Prostate gland (tissue), 2 donors: ENCODE measurements at regions not wholly inside any gene's neighbourhood (a gene's known extent, or its start where the extent isn't known, plus 50 kb on each side); places are given as distances from the start of the nearest gene placed in this dataset.

Experiments
- POLR2A ChIP-seq: fragments of 450-650 bp; IDR thresholded peaks from one replicate; pipeline ENCODE4 v1.6.1; 2016; ENCODE audit warnings: antibody characterized with exemption, mild to moderate bottlenecking
- TF ChIP-seq, protein P1 (sequence below), 4 experiments: fragments of 200-600 bp in 2 of 4; fragments of 450-650 bp in 2 of 4; sonication (generic) in 2 of 4; IDR thresholded peaks; 1 replicate in 3 of 4; 2 replicates in 1 of 4; pipeline ENCODE4 v1.5.1; 2016 to 2019; ENCODE audit warnings: antibody characterized with exemption in 4 of 4, mild to moderate bottlenecking in 2 of 4, moderate library complexity in 2 of 4

DNA sequence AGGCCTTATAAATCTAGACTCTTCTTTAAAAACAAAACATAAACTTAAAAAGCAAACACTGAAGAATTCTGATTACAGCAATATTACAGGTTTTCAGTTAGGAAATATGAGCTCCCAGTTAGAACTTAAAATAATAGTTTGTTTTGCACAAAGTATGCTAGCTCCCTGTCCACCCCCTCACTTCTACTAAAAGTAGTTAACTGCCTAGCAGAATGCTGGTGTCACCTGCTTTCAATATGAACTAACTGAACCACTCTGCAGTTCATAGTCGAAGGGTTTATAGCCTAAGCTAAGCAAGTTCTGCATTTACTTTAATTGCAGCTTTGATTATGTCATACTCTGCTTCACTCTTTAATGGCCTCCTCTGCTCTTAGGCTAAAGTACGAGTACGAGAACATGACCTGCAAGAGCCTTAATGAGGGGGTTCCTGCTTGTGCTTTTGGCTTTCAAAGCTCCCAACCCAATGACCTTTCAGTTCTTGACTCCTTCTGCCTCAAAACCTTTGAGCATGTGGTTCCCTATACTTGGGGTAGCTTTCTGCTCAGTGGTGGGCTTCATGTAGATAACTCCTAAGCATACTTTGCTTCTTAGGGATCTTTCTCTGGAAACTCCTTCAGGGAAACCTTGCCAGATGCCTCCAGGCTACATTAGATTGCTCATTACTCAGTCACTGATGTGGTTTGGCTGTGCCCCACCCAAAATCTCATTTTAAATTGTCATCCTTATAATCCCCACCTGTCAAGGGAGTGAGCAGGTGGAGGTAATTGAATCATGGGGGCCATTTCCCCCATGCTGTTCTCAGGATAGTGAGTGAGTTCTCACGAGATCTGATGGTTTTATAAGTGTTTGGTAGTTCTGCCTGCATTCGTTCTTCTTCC is 278.9 kb upstream of the ARGLU1 start:
- TF ChIP-seq, protein P1, sequence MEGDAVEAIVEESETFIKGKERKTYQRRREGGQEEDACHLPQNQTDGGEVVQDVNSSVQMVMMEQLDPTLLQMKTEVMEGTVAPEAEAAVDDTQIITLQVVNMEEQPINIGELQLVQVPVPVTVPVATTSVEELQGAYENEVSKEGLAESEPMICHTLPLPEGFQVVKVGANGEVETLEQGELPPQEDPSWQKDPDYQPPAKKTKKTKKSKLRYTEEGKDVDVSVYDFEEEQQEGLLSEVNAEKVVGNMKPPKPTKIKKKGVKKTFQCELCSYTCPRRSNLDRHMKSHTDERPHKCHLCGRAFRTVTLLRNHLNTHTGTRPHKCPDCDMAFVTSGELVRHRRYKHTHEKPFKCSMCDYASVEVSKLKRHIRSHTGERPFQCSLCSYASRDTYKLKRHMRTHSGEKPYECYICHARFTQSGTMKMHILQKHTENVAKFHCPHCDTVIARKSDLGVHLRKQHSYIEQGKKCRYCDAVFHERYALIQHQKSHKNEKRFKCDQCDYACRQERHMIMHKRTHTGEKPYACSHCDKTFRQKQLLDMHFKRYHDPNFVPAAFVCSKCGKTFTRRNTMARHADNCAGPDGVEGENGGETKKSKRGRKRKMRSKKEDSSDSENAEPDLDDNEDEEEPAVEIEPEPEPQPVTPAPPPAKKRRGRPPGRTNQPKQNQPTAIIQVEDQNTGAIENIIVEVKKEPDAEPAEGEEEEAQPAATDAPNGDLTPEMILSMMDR (IDR thresholded peaks at IDR 0.05) = no peak
- TF ChIP-seq POLR2A = no peak
